ELF-1 (cell line): ENCODE measurements at regions not wholly inside any gene's neighbourhood (a gene's known extent, or its start where the extent isn't known, plus 50 kb on each side); places are given as distances from the start of the nearest gene placed in this dataset.
"Not testable (repeated sequence)": the region's sequence is repeated elsewhere in the genome, so short reads cannot be mapped to it uniquely, and the experiment has no call there.

Source experiments
- DNase-seq: peaks from one replicate; pipeline ENCODE4 v3.0.0-alpha.2; 2016; ENCODE audit warnings: low read depth, low spot score

DNA sequence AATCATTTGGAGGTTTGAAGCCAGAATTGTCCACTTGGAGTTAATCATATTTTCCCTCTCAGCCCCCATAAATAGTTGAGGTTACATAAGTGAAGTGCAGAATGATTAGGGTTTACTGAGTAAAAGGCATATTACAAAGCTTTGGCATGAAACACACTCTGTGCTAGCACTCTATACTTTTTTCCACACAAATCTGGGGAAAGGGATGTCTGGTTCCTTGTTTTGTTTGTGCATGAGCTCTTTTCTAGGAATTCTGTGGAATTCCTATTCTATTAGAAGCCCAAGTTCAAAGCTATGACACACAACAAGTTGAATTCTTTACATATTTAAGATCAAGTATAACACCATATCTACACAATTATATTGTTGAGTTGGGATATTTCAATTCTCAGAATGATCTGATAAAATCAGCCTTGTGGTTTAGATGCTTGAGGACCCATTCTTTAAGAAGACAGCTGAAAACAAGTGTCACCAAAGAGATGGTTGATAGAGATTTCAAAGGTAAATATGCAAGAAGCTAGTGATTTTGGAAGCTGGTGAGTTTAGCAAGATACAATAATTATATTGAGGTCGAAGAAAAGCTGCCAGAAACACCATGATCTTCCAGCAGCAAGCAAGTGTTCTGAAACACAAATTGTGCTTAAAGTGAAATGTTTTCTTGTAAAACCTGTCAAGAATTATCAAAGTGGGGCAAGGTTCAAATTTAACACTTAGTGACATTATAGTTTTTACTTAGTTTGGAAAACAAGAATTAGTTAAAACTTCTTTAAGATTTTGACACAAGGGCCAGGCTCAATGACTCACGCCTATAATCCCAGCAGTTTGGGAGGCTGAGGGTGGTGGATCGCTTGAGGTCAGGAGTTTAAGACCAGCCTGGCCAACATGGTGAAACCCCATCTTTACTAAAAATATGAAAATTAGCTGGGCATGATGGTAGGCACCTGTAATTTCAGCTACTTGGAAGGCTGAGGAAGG lies 122.6 kb downstream of the INHBA start:
- no peak for DNase-seq

DNA sequence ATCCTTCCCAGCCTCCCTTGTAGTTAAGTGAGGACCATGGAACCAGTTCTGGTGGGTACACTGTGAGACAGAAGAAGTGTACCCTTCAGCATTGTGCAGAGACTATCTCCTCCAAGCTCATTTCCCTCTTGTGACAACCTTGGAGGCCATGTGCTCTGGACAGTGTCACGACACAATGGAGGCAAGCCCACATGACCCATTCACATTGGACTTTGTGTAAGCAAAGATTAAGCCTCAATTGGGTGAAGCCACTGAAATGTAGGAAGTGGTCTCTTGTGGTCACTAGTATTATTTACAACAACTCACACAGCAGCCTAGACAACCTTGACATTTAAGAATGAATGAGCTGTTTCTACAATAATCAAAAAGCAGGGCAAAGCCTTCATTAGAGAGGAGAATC lies 124.2 kb downstream of the INHBA start:
- DNase-seq, result no peak

- DNase-seq, result no peak
Observed at GRCh38 chr7:41576166-41576565, 126.7 kb downstream of the INHBA start.

GRCh38 chr7:41574377-41574776 lies 128.5 kb downstream of the INHBA start:
- no peak for DNase-seq

DNA sequence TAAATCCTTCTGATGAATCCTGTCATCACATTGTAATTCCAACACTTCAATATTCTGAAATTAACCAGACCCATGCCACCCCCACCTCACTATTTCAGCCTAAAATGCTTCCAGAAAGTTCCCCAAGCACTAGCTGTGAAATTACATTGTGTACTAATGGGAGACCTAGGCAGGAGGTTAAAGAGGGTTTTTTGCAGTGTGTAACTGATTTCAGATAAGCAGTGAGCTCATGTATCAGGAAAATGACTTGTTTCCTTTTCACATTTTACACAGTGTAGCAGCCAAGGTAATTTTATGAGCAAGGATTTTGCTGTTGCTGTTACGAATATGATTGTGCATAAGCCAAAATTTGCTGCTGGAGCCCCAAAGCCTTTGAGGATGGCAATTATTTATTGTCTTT lies 129.0 kb downstream of the INHBA start:
- DNase-seq, result no peak

DNA sequence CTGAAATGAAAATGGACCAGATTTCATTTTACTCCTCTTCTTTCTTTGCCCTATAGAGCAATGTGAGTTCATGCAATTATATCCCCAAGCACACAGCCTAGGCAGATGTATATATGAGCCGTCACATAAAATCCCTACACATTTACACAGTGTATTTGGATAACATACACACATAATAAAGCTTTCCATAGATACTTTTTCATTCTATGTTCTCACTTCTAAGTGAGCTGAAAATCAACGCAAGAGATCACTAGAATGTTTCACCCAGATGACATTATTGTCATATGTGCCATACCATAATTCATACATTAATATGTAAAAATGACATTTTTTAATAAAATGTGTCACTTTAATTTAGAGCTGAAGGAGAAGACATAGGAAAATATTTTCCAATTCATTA lies 129.4 kb downstream of the INHBA start:
- no peak for DNase-seq

DNA sequence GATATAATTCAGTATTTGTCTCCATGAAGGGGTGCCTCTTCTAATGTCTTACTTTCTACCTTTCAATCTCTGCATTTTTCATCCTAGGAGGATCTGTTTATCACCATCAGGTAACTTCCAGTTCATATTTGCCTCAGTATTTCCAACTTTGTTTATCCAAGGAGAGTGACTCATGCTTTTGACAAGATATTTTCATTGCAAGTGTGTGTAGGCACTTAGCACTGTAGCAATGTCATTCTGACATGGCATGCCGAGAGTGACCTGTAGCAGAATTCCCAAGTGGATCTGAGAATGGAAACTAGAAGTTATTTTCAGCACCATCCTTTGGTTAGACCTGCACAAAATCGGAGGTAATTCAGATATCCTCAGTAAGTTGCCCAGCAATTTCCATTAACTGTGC lies 129.9 kb downstream of the INHBA start:
- no peak for DNase-seq

GRCh38 chr7:41571573-41571972 lies 131.3 kb downstream of the INHBA start:
- no peak for DNase-seq

DNA sequence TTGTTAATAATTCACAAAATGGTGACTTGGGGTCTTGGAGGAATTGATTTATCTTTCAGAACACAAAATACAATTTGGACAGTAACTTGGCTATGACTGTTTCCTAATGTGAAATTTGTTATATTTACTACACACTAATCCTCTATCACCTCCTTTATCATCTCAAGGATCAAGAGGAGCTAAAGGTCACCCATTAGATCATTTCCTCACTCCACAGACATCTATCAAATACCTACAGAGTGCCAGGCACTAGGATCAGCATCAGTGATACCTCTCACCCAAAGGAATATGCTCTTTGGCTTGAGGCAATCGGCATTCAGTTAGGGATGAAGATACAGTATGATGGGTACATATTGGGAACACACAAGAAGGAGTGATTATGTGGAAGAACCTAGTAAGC lies 132.1 kb downstream of the INHBA start:
- DNase-seq, result no peak

GRCh38 chr7:41568135-41568534 lies 134.8 kb downstream of the INHBA start:
- DNase-seq, result no peak

DNA sequence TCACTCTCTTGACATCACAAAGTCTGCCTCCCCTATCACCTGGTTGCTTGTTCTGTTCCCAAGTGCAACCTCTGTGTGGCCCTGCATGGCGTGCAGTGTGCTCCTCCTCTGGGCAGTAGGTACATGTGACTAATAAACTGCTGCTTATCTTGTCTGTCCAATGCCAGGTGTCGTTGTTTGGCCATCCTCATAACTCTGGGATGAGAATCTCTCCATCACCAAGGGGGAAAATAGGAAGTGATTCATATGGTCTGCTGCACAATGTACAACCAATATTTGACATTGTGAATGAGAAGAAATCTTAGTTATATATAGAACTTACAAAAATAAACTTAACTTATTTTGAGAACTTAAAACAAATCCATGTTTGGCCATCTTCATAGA lies 135.2 kb downstream of the INHBA start:
- no peak for DNase-seq

DNA sequence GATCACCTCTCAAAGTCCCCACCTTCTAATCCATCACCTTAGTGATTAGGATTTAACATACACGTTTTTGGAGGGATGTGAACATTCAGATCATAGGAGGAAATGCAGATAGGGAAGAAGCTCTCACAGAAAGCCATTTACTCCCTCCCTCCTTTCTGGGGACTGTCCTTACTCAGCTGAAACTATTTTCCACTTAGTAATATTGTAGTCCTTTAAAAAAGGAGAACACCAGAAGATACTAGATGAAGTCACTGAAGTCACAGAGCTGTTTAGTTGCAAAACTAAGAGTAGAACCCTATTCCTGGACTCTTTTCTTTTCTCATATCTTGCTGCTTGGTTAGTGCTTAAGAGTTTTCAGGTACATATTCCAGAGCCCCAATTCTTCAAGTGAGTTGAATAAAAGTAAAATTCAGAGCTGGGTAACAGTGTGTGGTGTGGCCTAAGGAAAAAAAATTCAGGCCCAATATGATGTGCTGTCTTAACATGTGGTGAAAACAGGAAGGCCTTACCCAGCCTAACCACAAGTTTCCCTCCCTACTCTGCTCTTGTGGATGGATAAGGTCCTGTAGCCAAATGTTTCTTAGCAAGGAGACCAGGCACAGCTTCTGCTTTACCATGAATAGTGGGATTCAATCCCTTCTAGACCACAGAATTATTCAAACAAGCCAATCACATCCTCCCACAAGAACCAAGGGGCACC lies 135.7 kb downstream of the INHBA start:
- DNase-seq, result no peak

DNA sequence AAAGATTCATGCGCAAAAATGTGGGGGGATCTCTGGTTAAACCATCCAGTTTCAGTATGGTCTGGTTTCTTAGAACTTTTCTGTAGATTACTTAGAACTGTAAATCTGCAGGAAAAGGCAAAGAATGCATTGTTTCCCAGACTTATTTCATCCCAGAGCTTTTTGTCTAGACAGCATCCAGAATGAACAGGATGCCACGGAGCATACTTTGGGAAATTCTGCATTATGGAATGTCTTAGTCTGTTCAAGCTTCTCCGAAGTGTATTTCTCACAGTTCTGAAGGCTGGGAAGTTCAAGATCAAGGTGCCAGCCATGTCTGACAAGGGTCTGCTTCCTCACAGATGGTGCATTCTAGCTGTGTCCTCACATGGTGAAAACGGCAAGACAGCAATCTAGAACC lies 136.3 kb downstream of the INHBA start:
- DNase-seq, result no peak

DNA sequence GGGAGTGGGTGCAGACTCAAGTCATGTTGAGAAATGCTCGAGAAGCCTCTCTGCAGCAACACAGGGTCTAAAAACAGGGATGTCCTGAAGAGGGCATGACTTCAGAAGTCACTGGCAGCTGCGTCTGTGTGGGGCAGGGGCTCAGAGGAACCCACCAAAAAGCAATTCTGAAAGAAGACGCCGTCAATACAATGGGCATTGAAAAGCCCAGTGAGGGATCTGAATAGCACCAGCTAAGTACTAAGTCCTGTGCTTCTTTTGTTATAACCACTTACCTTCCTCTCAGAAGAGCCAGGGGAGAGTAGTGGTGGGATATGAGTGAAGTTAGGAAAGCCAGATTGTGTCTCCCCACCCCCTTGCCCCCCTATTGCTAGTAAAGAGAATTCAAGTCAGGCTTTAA lies 137.2 kb downstream of the INHBA start:
- DNase-seq, result no peak

- DNase-seq, result peak; percentile 58
Observed at GRCh38 chr7:41559426-41559825, 143.5 kb downstream of the INHBA start.

DNA sequence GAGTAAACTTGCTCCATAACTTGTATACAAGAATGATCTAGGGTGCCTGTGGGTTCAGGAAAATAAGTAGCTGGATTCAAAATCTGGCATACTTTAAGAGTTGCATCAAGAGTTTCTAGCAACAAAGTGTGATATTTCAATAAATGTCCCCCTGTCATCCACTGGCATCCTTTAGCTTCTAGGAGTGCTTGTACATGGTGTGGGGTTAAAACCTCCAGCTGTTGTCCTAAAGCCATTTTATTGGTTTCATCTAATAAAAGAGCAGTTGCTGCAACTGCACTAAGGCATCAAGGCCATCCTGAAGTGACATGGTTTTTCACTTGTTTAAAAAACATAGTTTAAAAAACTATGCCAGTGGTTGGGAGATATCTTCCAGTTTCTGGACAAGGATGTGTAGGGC lies 148.4 kb downstream of the INHBA start:
- no peak for DNase-seq

DNA sequence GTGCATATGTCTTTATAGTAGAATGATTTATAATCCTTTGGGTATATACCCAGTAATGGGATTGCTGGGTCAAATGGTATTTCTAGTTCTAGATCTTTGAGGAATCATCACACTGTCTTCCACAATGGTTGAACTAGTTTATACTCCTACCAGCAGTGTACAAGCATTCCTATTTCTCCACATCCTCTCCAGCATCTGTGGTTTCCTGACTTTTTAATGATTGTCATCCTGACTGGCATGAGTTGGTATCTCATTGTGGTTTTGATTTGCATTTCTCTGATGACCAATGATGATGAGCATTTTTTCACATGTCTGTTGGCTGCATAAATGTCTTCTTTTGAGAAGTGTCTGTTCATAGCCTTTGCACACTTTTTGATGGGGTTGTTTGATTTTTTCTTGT lies 152.8 kb downstream of the INHBA start:
- DNase-seq, result not testable (repeated sequence)

GRCh38 chr7:41544241-41544640 lies 158.6 kb downstream of the INHBA start:
- DNase-seq, result no peak

GRCh38 chr7:41540601-41541000 lies 162.3 kb downstream of the INHBA start:
- no peak for DNase-seq

DNA sequence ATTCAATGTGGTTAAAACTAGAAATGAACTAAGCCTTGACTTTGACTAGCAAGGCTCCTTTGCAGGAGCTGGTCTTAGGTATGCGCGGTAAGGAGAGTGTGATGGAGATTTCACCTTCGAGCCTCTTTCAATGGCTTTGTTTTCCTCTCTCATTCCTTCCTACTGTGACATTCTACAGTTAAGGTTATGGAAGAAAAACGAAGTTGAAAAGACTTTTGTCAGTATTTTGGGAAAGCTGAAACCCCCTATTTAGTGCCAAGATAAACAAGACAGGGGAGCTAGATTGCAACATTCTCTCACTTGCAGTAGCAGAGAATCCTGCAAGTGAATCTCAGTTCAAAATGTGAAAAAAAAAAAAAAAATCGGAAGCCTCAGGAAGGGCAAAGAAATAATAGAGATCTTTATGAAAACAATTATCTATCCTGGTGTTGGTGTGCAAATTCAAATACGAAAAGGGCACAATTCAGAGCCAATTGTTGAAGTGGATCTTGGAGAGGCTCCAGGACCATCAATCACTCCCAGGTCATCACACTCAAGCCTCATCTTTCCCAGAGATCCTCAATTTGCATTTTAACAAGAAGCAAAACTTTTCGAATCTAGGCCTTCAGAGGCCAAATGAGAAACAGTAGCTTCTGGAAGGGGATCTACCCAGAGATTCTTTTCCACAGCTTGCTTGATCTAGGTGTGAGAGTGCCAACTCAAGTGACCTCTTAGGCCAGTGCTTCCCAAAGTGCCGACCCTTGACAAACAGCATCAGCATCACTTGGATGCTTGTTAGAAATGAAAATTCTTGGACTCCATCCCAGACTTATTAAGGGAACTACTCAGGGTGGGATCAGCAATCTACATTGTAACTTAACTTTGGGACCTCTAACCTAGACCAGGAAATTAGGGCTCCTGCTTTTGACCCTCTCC lies 163.8 kb downstream of the INHBA start:
- peak; percentile 8 for DNase-seq

DNA sequence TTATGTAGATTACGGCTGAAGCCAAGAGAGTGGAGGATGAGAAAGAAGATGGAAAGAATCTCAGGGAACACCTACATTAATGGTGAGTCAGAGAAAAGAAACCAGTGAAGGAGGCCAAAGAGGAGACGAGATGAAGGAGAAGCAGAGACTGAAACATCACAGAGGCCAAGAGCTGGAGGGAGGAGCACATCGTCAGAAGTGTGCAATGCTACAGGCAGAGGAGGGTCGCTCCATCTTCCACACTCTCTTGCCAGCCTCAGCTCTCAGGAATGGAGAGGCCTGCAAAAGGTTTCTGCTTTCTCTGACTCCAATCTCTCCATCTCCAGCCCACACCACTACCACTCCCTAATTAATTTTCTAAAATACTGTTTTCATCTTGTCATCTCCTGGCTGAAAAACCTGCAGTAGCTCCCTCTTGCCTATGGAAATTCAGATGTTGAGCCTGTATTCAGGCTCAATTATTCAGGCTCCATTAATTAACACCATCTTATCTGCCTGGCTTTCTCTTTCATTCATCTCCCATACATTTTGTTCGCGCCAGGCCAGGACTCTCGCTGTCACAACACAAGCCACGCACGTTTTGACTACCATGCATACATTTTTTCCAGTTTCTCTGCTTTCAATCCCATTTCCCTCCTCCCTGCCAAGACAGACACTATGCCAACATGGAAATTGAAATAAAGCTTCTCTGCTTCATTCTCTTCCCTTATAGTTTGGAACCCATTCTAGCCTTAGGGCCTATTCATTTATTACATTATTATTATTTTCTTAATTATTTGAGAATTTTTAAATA lies 165.8 kb downstream of the INHBA start:
- DNase-seq, result no peak
